Fibroblast of lung (primary cell): ENCODE measurements at regions not wholly inside any gene's neighbourhood (a gene's known extent, or its start where the extent isn't known, plus 50 kb on each side); places are given as distances from the start of the nearest gene placed in this dataset.

Experiments used
- DNase-seq, 2 donors: peaks; one replicate each; pipeline versions ENCODE4 v3.0.0 to v3.0.0-alpha.2; 2010; ENCODE audit warnings: low read depth in 2 of 2
- H2AFZ ChIP-seq: 2 replicates; pipeline ENCODE4 v1.5.1; 2012; ENCODE audit warnings: low read length, control low read depth, inconsistent platforms
- H3K27ac ChIP-seq: 2 replicates; pipeline ENCODE4 v1.5.1; 2011; ENCODE audit warnings: low read length, control low read depth; ENCODE audit not compliant: insufficient read depth
- H3K27me3 ChIP-seq: 2 replicates; pipeline ENCODE4 v1.5.1; 2011; ENCODE audit warnings: mild to moderate bottlenecking, low read length; ENCODE audit not compliant: control insufficient read depth, insufficient read depth
- H3K36me3 ChIP-seq: 2 replicates; pipeline ENCODE4 v1.5.1; 2011; ENCODE audit warnings: low read length; ENCODE audit not compliant: control insufficient read depth, insufficient read depth
- H3K4me1 ChIP-seq: 2 replicates; pipeline ENCODE4 v1.5.1; 2011; ENCODE audit warnings: low read length; ENCODE audit not compliant: control insufficient read depth, insufficient read depth; ENCODE audit errors: extremely low read depth
- H3K4me2 ChIP-seq: 2 replicates; pipeline ENCODE4 v1.5.1; 2011; ENCODE audit warnings: low read length, control low read depth; ENCODE audit not compliant: insufficient read depth; ENCODE audit errors: extremely low read depth
- H3K4me3 ChIP-seq, 4 experiments: fragments of 200-600 bp in 1 of 4; sonication (generic) in 1 of 4; replicated peaks in 1 of 4; 2 replicates each; pipeline ENCODE4 v1.5.1; 2011 to 2016; ENCODE audit warnings: low read length in 4 of 4, low read depth in 3 of 4, mild to moderate bottlenecking in 3 of 4, control low read depth in 2 of 4, inconsistent platforms in 1 of 4, mixed read lengths in 1 of 4; ENCODE audit not compliant: insufficient read depth in 1 of 4; ENCODE audit errors: control extremely low read depth in 1 of 4
- H3K79me2 ChIP-seq: 2 replicates; pipeline ENCODE4 v1.5.1; 2012; ENCODE audit warnings: mild to moderate bottlenecking, low read length, inconsistent platforms; ENCODE audit not compliant: control insufficient read depth, insufficient read depth
- H3K9ac ChIP-seq: 2 replicates; pipeline ENCODE4 v1.5.1; 2011; ENCODE audit warnings: mild to moderate bottlenecking, low read length, control low read depth; ENCODE audit not compliant: insufficient read depth
- H3K9me3 ChIP-seq: 2 replicates; pipeline ENCODE4 v1.5.1; 2012; ENCODE audit warnings: low read depth, low read length; ENCODE audit not compliant: control insufficient read depth, insufficient read depth
- H4K20me1 ChIP-seq: 2 replicates; pipeline ENCODE4 v1.5.1; 2011; ENCODE audit warnings: low read length; ENCODE audit not compliant: control insufficient read depth, insufficient read depth; ENCODE audit errors: extremely low read depth
- EZH2 ChIP-seq: IDR thresholded peaks from 2 replicates; pipeline ENCODE4 v1.5.1; 2012; ENCODE audit warnings: low read length, control low read depth, mild to moderate bottlenecking; ENCODE audit errors: missing control alignments
- TF ChIP-seq, protein P1 (sequence below), 2 donors: IDR thresholded peaks in 1 of 2; conservative IDR thresholded peaks in 1 of 2; 1 replicate in 1 of 2; 2 replicates in 1 of 2; pipeline ENCODE4 v1.5.1; 2011 to 2012; ENCODE audit warnings: low read length in 2 of 2, control low read depth in 1 of 2, inconsistent platforms in 1 of 2, low read depth in 1 of 2, mild to moderate bottlenecking in 1 of 2

DNA sequence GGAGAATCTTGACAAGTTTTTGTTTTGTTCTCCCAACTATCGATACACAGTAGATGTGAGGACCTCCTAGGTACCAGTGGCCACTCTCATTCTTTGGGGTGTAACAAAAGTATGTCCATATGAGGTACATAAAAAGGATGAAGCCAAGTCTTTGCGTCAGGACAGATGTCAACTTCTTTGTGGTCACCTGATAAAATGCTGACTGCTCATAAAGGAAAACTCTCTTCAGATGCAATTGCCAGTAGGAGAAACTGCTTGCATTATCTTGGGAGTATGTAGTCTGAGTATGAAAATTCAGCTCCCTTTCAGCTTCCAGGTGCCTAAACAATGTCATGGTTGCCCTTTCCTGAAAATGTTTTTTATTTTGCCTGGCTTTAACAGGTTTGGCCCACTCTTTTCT, 123.8 kb upstream of the GOLIM4 start:
- no peaks in the 10 kb centered on the region for H4K20me1 ChIP-seq
- DNase-seq, result no peak
- H3K4me2 ChIP-seq, result no peak overlapping the region
- no peak for TF ChIP-seq EZH2
- TF ChIP-seq, protein P1, sequence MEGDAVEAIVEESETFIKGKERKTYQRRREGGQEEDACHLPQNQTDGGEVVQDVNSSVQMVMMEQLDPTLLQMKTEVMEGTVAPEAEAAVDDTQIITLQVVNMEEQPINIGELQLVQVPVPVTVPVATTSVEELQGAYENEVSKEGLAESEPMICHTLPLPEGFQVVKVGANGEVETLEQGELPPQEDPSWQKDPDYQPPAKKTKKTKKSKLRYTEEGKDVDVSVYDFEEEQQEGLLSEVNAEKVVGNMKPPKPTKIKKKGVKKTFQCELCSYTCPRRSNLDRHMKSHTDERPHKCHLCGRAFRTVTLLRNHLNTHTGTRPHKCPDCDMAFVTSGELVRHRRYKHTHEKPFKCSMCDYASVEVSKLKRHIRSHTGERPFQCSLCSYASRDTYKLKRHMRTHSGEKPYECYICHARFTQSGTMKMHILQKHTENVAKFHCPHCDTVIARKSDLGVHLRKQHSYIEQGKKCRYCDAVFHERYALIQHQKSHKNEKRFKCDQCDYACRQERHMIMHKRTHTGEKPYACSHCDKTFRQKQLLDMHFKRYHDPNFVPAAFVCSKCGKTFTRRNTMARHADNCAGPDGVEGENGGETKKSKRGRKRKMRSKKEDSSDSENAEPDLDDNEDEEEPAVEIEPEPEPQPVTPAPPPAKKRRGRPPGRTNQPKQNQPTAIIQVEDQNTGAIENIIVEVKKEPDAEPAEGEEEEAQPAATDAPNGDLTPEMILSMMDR (conservative IDR thresholded peaks at IDR 0.05 in 1 of 2, IDR thresholded peaks at IDR 0.05 in 1 of 2; ENCODE audit: low read depth in 1 of 2, low read length in 2 of 2), result no peak
- no peak overlapping the region for H3K4me3 ChIP-seq
- no peak overlapping the region for H2AFZ ChIP-seq
- H3K9me3 ChIP-seq, result no peaks in the 10 kb centered on the region
- no peak overlapping the region for H3K9ac ChIP-seq
- no peak overlapping the region for H3K27ac ChIP-seq
- no peaks in the 10 kb centered on the region for H3K36me3 ChIP-seq
- no peaks in the 10 kb centered on the region for H3K4me1 ChIP-seq
- H3K27me3 ChIP-seq, result no peaks in the 10 kb centered on the region
- no peaks in the 10 kb centered on the region for H3K79me2 ChIP-seq

DNA sequence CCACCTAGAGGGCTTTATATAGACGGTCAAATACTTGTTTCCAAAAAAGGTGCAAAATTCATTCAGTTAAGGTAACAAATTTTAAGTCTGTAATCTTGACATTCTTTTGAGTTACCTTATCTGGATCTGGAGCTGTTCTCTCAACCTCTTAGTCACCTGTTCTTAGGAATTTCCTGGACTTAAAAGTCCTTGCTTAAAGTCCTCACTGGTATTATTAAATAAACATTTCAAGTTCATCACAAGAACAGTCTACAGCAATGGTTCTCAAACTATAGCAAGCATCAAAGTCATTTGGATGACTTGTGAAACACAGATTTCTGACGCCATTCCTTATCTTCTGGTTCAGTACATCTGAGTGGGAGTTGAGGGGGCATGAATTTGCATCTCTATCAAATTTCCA, 122.9 kb upstream of the GOLIM4 start:
- H3K27ac ChIP-seq, result no peak overlapping the region
- TF ChIP-seq EZH2, result no peak
- TF ChIP-seq, protein P1 (conservative IDR thresholded peaks at IDR 0.05 in 1 of 2, IDR thresholded peaks at IDR 0.05 in 1 of 2; ENCODE audit: low read depth in 1 of 2, low read length in 2 of 2), result no peak
- H3K4me1 ChIP-seq, result no peaks in the 10 kb centered on the region
- no peak overlapping the region for H3K4me3 ChIP-seq
- H3K36me3 ChIP-seq, result no peaks in the 10 kb centered on the region
- no peaks in the 10 kb centered on the region for H3K9me3 ChIP-seq
- no peaks in the 10 kb centered on the region for H3K79me2 ChIP-seq
- no peak for DNase-seq
- no peak overlapping the region for H3K4me2 ChIP-seq
- no peaks in the 10 kb centered on the region for H4K20me1 ChIP-seq
- no peaks in the 10 kb centered on the region for H3K27me3 ChIP-seq
- H3K9ac ChIP-seq, result no peak overlapping the region
- no peak overlapping the region for H2AFZ ChIP-seq

DNA sequence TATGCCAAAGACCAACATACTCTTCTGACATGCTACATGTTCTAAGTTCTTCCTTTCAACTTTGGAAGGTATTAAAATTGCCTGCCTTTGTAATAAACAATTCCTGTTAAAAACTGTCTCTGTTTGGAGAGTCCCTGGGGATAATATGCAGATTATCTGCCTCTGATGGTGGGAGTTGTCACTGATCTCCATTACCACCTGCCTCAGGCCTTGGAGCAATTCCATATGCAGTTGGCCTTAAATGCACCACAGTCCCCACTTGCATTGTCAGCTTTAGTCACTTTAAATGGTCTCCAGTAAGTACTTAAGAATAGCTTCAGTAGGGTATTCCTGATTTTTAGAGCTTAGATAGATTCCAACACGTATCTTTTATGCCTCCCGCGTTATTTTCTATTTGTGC, 121.1 kb upstream of the GOLIM4 start:
- DNase-seq, result no peak
- no peak overlapping the region for H3K9ac ChIP-seq
- no peak overlapping the region for H2AFZ ChIP-seq
- no peaks in the 10 kb centered on the region for H4K20me1 ChIP-seq
- no peak overlapping the region for H3K4me2 ChIP-seq
- no peak overlapping the region for H3K27ac ChIP-seq
- no peaks in the 10 kb centered on the region for H3K79me2 ChIP-seq
- H3K4me1 ChIP-seq, result no peaks in the 10 kb centered on the region
- TF ChIP-seq, protein P1 (conservative IDR thresholded peaks at IDR 0.05 in 1 of 2, IDR thresholded peaks at IDR 0.05 in 1 of 2; ENCODE audit: low read depth in 1 of 2, low read length in 2 of 2), result no peak
- TF ChIP-seq EZH2, result no peak
- no peaks in the 10 kb centered on the region for H3K27me3 ChIP-seq
- no peak overlapping the region for H3K4me3 ChIP-seq
- H3K36me3 ChIP-seq, result no peaks in the 10 kb centered on the region
- no peaks in the 10 kb centered on the region for H3K9me3 ChIP-seq
